ENCODE measurements at regions not wholly inside any gene's neighbourhood (a gene's known extent, or its start where the extent isn't known, plus 50 kb on each side); places are given as distances from the start of the nearest gene placed in this dataset.

- TF ChIP-seq ZNF318 (IDR thresholded peaks at IDR 0.05; ENCODE audit: borderline replicate concordance in 1 of 2, low read depth in 1 of 2): no peak
- no peak for TF ChIP-seq ZFP36 (IDR thresholded peaks at IDR 0.05; ENCODE audit: low read depth, low read length, partially characterized antibody)
- no peak for TF ChIP-seq PTTG1 (tag; IDR thresholded peaks at IDR 0.05; ENCODE audit: low read depth)
- no peak for TF ChIP-seq RAD51 (IDR thresholded peaks at IDR 0.05; ENCODE audit: borderline replicate concordance, low read depth)
- no peak for TF ChIP-seq ZNF780A (CRISPR knock-in tag; IDR thresholded peaks at IDR 0.05)
- no peak for TF ChIP-seq BRD4 (IDR thresholded peaks at IDR 0.05)
- no peak for TF ChIP-seq STAT5B (CRISPR knock-in tag; IDR thresholded peaks at IDR 0.05)
- no peak for TF ChIP-seq MITF (IDR thresholded peaks at IDR 0.05)
- no peak for TF ChIP-seq ZNF79 (CRISPR knock-in tag; IDR thresholded peaks at IDR 0.05; ENCODE audit: low read depth)
- no peak for TF ChIP-seq MBD1 (CRISPR knock-in tag; IDR thresholded peaks at IDR 0.05)
- TF ChIP-seq PKNOX1 (IDR thresholded peaks at IDR 0.05): no peak
- TF ChIP-seq NCOA4 (IDR thresholded peaks at IDR 0.05; ENCODE audit: partially characterized antibody): no peak
- no peak for TF ChIP-seq GMEB1 (CRISPR knock-in tag; IDR thresholded peaks at IDR 0.05)
These were observed 116.4 kb downstream of the MPP7 start (continued) for GRCh38 chr10:28186461-28186860.
